ENCODE measurements at regions not wholly inside any gene's neighbourhood (a gene's known extent, or its start where the extent isn't known, plus 50 kb on each side); places are given as distances from the start of the nearest gene placed in this dataset.

GRCh38 chr3:106323586-106323985 lies 454.8 kb upstream of the CBLB start:
- no peaks in the 10 kb centered on the region for H3K4me1 ChIP-seq (ENCODE audit: control insufficient read depth in 1 of 2, insufficient read depth in 1 of 2, low read depth in 1 of 2, low read length in 1 of 2)
- H3K27ac ChIP-seq: no peak overlapping the region
- no peaks in the 10 kb centered on the region for H3K36me3 ChIP-seq
- no peaks in the 10 kb centered on the region for H3K27me3 ChIP-seq
- H3K4me3 ChIP-seq (ENCODE audit: low read depth in 1 of 2, low read length in 1 of 2): no peak overlapping the region
- TF ChIP-seq CTCF (IDR thresholded peaks at IDR 0.05): no peak
- no peaks in the 10 kb centered on the region for H3K9me3 ChIP-seq

GRCh38 chr3:106326941-106327695 lies 458.3 kb upstream of the CBLB start:
- Histone ChIP-seq H3K27ac (no peak overlapping the region), H3K27me3 (no peaks in the 10 kb centered on the region), H3K36me3 (no peaks in the 10 kb centered on the region), H3K9me3 (no peaks in the 10 kb centered on the region), H3K4me1 (ENCODE audit: control insufficient read depth in 1 of 2, insufficient read depth in 1 of 2, low read depth in 1 of 2, low read length in 1 of 2) (no peaks in the 10 kb centered on the region), H3K4me3 (ENCODE audit: low read depth in 1 of 2, low read length in 1 of 2) (no peak overlapping the region)
- no peak for TF ChIP-seq CTCF (IDR thresholded peaks at IDR 0.05)

- Histone ChIP-seq H3K27me3 (no peaks in the 10 kb centered on the region), H3K4me3 (ENCODE audit: low read depth in 1 of 2, low read length in 1 of 2) (no peak overlapping the region), H3K36me3 (no peaks in the 10 kb centered on the region), H3K27ac (no peak overlapping the region), H3K9me3 (no peaks in the 10 kb centered on the region), H3K4me1 (ENCODE audit: control insufficient read depth in 1 of 2, insufficient read depth in 1 of 2, low read depth in 1 of 2, low read length in 1 of 2) (no peaks in the 10 kb centered on the region)
- TF ChIP-seq CTCF (IDR thresholded peaks at IDR 0.05): no peak
These were observed 458.8 kb upstream of the CBLB start for GRCh38 chr3:106327696-106328025.

GRCh38 chr3:106328224-106328623 lies 459.4 kb upstream of the CBLB start:
- no peak overlapping the region for H3K27ac ChIP-seq
- no peaks in the 10 kb centered on the region for H3K4me1 ChIP-seq (ENCODE audit: control insufficient read depth in 1 of 2, insufficient read depth in 1 of 2, low read depth in 1 of 2, low read length in 1 of 2)
- H3K36me3 ChIP-seq: no peaks in the 10 kb centered on the region
- H3K27me3 ChIP-seq: no peaks in the 10 kb centered on the region
- no peaks in the 10 kb centered on the region for H3K9me3 ChIP-seq
- TF ChIP-seq CTCF (IDR thresholded peaks at IDR 0.05): no peak
- H3K4me3 ChIP-seq (ENCODE audit: low read depth in 1 of 2, low read length in 1 of 2): no peak overlapping the region

GRCh38 chr3:106329521-106329920 lies 460.7 kb upstream of the CBLB start:
- Histone ChIP-seq H3K27me3 (no peaks in the 10 kb centered on the region), H3K36me3 (no peaks in the 10 kb centered on the region), H3K4me1 (ENCODE audit: control insufficient read depth in 1 of 2, insufficient read depth in 1 of 2, low read depth in 1 of 2, low read length in 1 of 2) (no peaks in the 10 kb centered on the region), H3K27ac (no peak overlapping the region), H3K4me3 (ENCODE audit: low read depth in 1 of 2, low read length in 1 of 2) (no peak overlapping the region), H3K9me3 (no peaks in the 10 kb centered on the region)
- TF ChIP-seq CTCF (IDR thresholded peaks at IDR 0.05): no peak

All from neutrophil (primary cell).